Testis (tissue), 2 donors: ENCODE measurements at regions not wholly inside any gene's neighbourhood (a gene's known extent, or its start where the extent isn't known, plus 50 kb on each side); places are given as distances from the start of the nearest gene placed in this dataset.

Experiments
- DNase-seq: peaks from one replicate; pipeline ENCODE4 v3.0.0-alpha.2; 2019
- H3K27ac ChIP-seq, 2 donors: fragments of 200-600 bp; sonication (generic); one replicate each; pipeline ENCODE4 v1.5.1; 2019
- H3K27me3 ChIP-seq: fragments of 200-600 bp; sonication (generic); one replicate; pipeline ENCODE4 v1.5.1; 2019
- H3K36me3 ChIP-seq: fragments of 200-600 bp; sonication (generic); one replicate; pipeline ENCODE4 v1.5.1; 2017; ENCODE audit warnings: low read depth; ENCODE audit errors: missing control alignments
- H3K4me1 ChIP-seq: fragments of 200-600 bp; sonication (generic); one replicate; pipeline ENCODE4 v1.5.1; 2019
- H3K4me3 ChIP-seq, 2 donors: fragments of 200-600 bp; sonication (generic); one replicate each; pipeline ENCODE4 v1.5.1; 2017 to 2019
- H3K9me3 ChIP-seq: fragments of 200-600 bp; sonication (generic); one replicate; pipeline ENCODE4 v1.5.1; 2017
- CTCF ChIP-seq, 3 experiments: fragments of 450-650 bp in 2 of 3; fragments of 200-600 bp in 1 of 3; sonication (generic) in 1 of 3; IDR thresholded peaks; one replicate each; pipeline ENCODE4 v1.5.1; 2016 to 2019; ENCODE audit warnings: antibody characterized with exemption in 3 of 3, mild to moderate bottlenecking in 2 of 3, moderate library complexity in 1 of 3
- POLR2A ChIP-seq: fragments of 450-650 bp; IDR thresholded peaks from one replicate; pipeline ENCODE4 v1.6.1; 2017; ENCODE audit warnings: antibody characterized with exemption, mild to moderate bottlenecking, moderate library complexity
- WGBS, 2 donors: methylation state at CpG; one replicate each; pipeline ENCODE4 v1.1.5; 2018; 5-methylcytosine and 5-hydroxymethylcytosine counted together
- intact Hi-C: fragments of 100-400 bp; cut with DNase I; formaldehyde crosslinking; loops from one replicate; pipeline ENCODE4 v1.15.1; 2023; ENCODE audit warnings: low total_unique reads

DNA sequence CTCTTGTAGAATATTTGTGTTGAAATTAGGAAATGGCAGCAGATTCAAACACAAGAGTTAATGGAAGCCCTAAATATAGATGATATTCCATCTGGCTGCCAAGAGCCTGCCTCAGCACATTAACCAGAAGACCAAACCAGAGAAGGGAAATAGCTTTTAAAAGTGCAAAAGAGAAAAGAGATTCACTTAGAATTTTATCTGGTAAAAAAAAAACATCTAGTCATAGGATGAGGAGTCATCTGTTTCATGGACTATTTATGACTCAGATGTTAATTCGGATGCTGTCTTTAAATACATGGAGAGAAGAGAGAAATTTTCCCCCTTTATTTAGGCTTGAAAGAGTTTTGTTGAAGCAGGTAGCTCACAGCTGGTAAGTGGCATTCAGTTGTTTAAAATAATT lies 201.6 kb upstream of the NUDT4 start:
- H3K4me1 ChIP-seq, result peaks cover 18% of the 10 kb centered on the region
- intact Hi-C loops, result no loop called here
- peak overlapping the region; percentile 25 to 52 for H3K27ac ChIP-seq
- TF ChIP-seq CTCF (IDR thresholded peaks at IDR 0.05) (no peak), POLR2A (no peak)
- 38 to 52% methylated on average over 1 of the region's 1 CpG for WGBS, 2 donors
- H3K9me3 ChIP-seq, result no peaks in the 10 kb centered on the region
- no peak for DNase-seq
- H3K27me3 ChIP-seq, result no peaks in the 10 kb centered on the region
- H3K36me3 ChIP-seq, result no peaks in the 10 kb centered on the region
- H3K4me3 ChIP-seq, result no peak overlapping the region

GRCh38 chr12:93176610-93177126 lies 201.1 kb upstream of the NUDT4 start:
- Histone ChIP-seq H3K4me1 (peaks cover 18% of the 10 kb centered on the region), H3K4me3 (no peak overlapping the region), H3K9me3 (no peaks in the 10 kb centered on the region), H3K27ac (peak overlapping the region in 1 of 2 donors; percentile 52), H3K27me3 (no peaks in the 10 kb centered on the region), H3K36me3 (no peaks in the 10 kb centered on the region)
- DNase-seq, result no peak
- 40 to 60% methylated on average over 2 of the region's 2 CpGs for WGBS, 2 donors
- intact Hi-C loops, result no loop called here
- TF ChIP-seq CTCF (IDR thresholded peaks at IDR 0.05), result no peak
- TF ChIP-seq POLR2A, result no peak

GRCh38 chr12:93177208-93178153 lies 200.2 kb upstream of the NUDT4 start:
- Histone ChIP-seq H3K36me3 (no peaks in the 10 kb centered on the region), H3K4me1 (peaks cover 18% of the 10 kb centered on the region), H3K27me3 (no peaks in the 10 kb centered on the region), H3K9me3 (no peaks in the 10 kb centered on the region), H3K4me3 (no peak overlapping the region), H3K27ac (peak overlapping the region; percentile 27 to 50)
- peak; percentile 25 for DNase-seq
- TF ChIP-seq CTCF (IDR thresholded peaks at IDR 0.05) (no peak), POLR2A (no peak)
- intact Hi-C loops, result no loop called here
- WGBS, 2 donors, result 62 to 82% methylated on average over 9 of the region's 9 CpGs

GRCh38 chr12:93178154-93178878 lies 199.4 kb upstream of the NUDT4 start:
- no peak overlapping the region for H3K27ac ChIP-seq
- H3K27me3 ChIP-seq, result no peaks in the 10 kb centered on the region
- intact Hi-C loops, result no loop called here
- DNase-seq, result no peak
- 64 to 69% methylated on average over 4 of the region's 4 CpGs for WGBS, 2 donors
- no peak overlapping the region for H3K4me3 ChIP-seq
- H3K36me3 ChIP-seq, result no peaks in the 10 kb centered on the region
- no peaks in the 10 kb centered on the region for H3K9me3 ChIP-seq
- TF ChIP-seq CTCF (IDR thresholded peaks at IDR 0.05), result no peak
- H3K4me1 ChIP-seq, result peaks cover 18% of the 10 kb centered on the region
